Naive thymus-derived CD4-positive, alpha-beta T cell (primary cell): ENCODE measurements at regions not wholly inside any gene's neighbourhood (a gene's known extent, or its start where the extent isn't known, plus 50 kb on each side); places are given as distances from the start of the nearest gene placed in this dataset.
"Not testable (repeated sequence)": the region's sequence is repeated elsewhere in the genome, so short reads cannot be mapped to it uniquely, and the experiment has no call there.

Experiments used
- ATAC-seq: fragments of 150-1000 bp; cut with Tn5 transposase; 2 replicates; pipeline ENCODE4 v1.10.0; 2021; ENCODE audit warnings: mild to moderate bottlenecking, moderate library complexity
- CTCF ChIA-PET: fragments of 350-600 bp; sonication (Branson Sonifier 250); formaldehyde crosslinking; loops from one replicate; lab custom pipeline; 2021; ENCODE audit warnings: antibody characterized with exemption; lab: Charles Lee
- POLR2A ChIA-PET: fragments of 350-600 bp; sonication (Branson Sonifier 250); formaldehyde crosslinking; loops from one replicate; lab custom pipeline; 2021; ENCODE audit warnings: antibody characterized with exemption, inconsistent platforms; lab: Charles Lee
- DNase-seq, 9 donors: peaks; one replicate each; pipeline versions ENCODE4 v3.0.0 to v3.0.0-alpha.2; 2020 to 2022; ENCODE audit warnings: mixed read lengths in 1 of 9
- H3K27ac ChIP-seq: one replicate; pipeline ENCODE4 v1.7.0; 2013; ENCODE audit warnings: mild to moderate bottlenecking, low read depth, low read length, moderate library complexity
- H3K27me3 ChIP-seq, 2 donors: one replicate each; pipeline ENCODE4 v1.7.0; 2013; ENCODE audit warnings: low read length in 2 of 2, mild to moderate bottlenecking in 2 of 2, moderate library complexity in 2 of 2; ENCODE audit not compliant: control insufficient read depth in 2 of 2, insufficient read depth in 2 of 2
- H3K36me3 ChIP-seq, 3 experiments: 1 replicate in 2 of 3; 2 replicates in 1 of 3; pipeline ENCODE4 v1.7.0; 2013; ENCODE audit warnings: low read length in 3 of 3, mild to moderate bottlenecking in 3 of 3, moderate library complexity in 1 of 3; ENCODE audit not compliant: insufficient read depth in 3 of 3, control insufficient read depth in 2 of 3
- H3K4me1 ChIP-seq, 2 donors: one replicate each; pipeline ENCODE4 v1.7.0; 2013; ENCODE audit warnings: low read length in 2 of 2, mild to moderate bottlenecking in 2 of 2, moderate library complexity in 1 of 2; ENCODE audit not compliant: control insufficient read depth in 2 of 2, insufficient read depth in 2 of 2
- H3K4me3 ChIP-seq: 2 replicates; pipeline ENCODE4 v1.7.0; 2013; ENCODE audit warnings: mild to moderate bottlenecking, low read length
- H3K9me3 ChIP-seq, 3 experiments: 1 replicate in 2 of 3; 2 replicates in 1 of 3; pipeline ENCODE4 v1.7.0; 2013; ENCODE audit warnings: low read length in 3 of 3; ENCODE audit not compliant: control insufficient read depth in 2 of 3
- H3K27ac Mint-ChIP-seq, 9 donors: one replicate each; pipeline ENCODE4 v1.8.0; 2020 to 2022; ENCODE audit warnings: mixed read lengths in 9 of 9, mild to moderate bottlenecking in 8 of 9, moderate library complexity in 5 of 9, inconsistent platforms in 2 of 9
- H3K27me3 Mint-ChIP-seq, 5 donors: one replicate each; pipeline ENCODE4 v1.8.0; 2021 to 2022; ENCODE audit warnings: mixed read lengths in 5 of 5, mild to moderate bottlenecking in 1 of 5
- H3K36me3 Mint-ChIP-seq, 5 donors: one replicate each; pipeline ENCODE4 v1.8.0; 2020 to 2022; ENCODE audit warnings: mixed read lengths in 5 of 5, mild to moderate bottlenecking in 3 of 5, inconsistent platforms in 1 of 5
- H3K4me1 Mint-ChIP-seq, 7 donors: one replicate each; pipeline ENCODE4 v1.8.0; 2020 to 2022; ENCODE audit warnings: mixed read lengths in 7 of 7, mild to moderate bottlenecking in 3 of 7, inconsistent platforms in 1 of 7
- H3K4me3 Mint-ChIP-seq, 10 donors: one replicate each; pipeline ENCODE4 v1.8.0; 2020 to 2022; ENCODE audit warnings: mild to moderate bottlenecking in 10 of 10, mixed read lengths in 10 of 10, moderate library complexity in 6 of 10, inconsistent platforms in 2 of 10
- H3K9me3 Mint-ChIP-seq, 11 donors: one replicate each; pipeline ENCODE4 v1.8.0; 2020 to 2022; ENCODE audit warnings: mixed read lengths in 11 of 11, mild to moderate bottlenecking in 4 of 11, inconsistent platforms in 1 of 11, moderate library complexity in 1 of 11
- intact Hi-C, 2 donors: fragments of 100-400 bp; cut with micrococcal nuclease; formaldehyde crosslinking; loops; one replicate each; pipeline ENCODE4 v1.15.1; 2023

- no peaks in the 10 kb centered on the region for H3K9me3 ChIP-seq
- no peak overlapping the region for H3K4me3 ChIP-seq
- Mint-ChIP-seq H3K4me1 (no peaks in the 10 kb centered on the region), H3K9me3 (peaks cover 0 to 17% (median 7%) of the 10 kb centered on the region in 11 donors), H3K27ac (no peak overlapping the region), H3K4me3 (no peak overlapping the region), H3K36me3 (no peaks in the 10 kb centered on the region), H3K27me3 (no peaks in the 10 kb centered on the region)
- DNase-seq (no peak), ATAC-seq (no peak)
- H3K27me3 ChIP-seq: no peaks in the 10 kb centered on the region
- H3K27ac ChIP-seq: no peak overlapping the region
- ChIA-PET POLR2A (no interaction called here), CTCF (no interaction called here)
- H3K4me1 ChIP-seq: no peaks in the 10 kb centered on the region
- intact Hi-C loops: no loop called here
- H3K36me3 ChIP-seq: no peaks in the 10 kb centered on the region
These were observed 129.2 kb downstream of the TBX18 start for GRCh38 chr6:84635081-84635761.

- Histone ChIP-seq H3K9me3 (no peaks in the 10 kb centered on the region), H3K4me3 (no peak overlapping the region), H3K27me3 (no peaks in the 10 kb centered on the region), H3K4me1 (no peaks in the 10 kb centered on the region), H3K36me3 (no peaks in the 10 kb centered on the region), H3K27ac (no peak overlapping the region)
- ChIA-PET POLR2A (no interaction called here), CTCF (no interaction called here)
- no peaks in the 10 kb centered on the region for H3K4me1 Mint-ChIP-seq
- H3K4me3 Mint-ChIP-seq: no peak overlapping the region
- ATAC-seq (no peak), DNase-seq (no peak)
- H3K27ac Mint-ChIP-seq: no peak overlapping the region
- H3K36me3 Mint-ChIP-seq: no peaks in the 10 kb centered on the region
- H3K27me3 Mint-ChIP-seq: no peaks in the 10 kb centered on the region
- H3K9me3 Mint-ChIP-seq: peaks cover 0 to 17% (median 7%) of the 10 kb centered on the region in 11 donors
- intact Hi-C loops: no loop called here
These were observed 130.6 kb downstream of the TBX18 start for GRCh38 chr6:84633771-84634170.

- H3K4me3 ChIP-seq, H3K27me3 ChIP-seq, intact Hi-C loops, H3K4me3 Mint-ChIP-seq, H3K36me3 ChIP-seq, H3K4me1 Mint-ChIP-seq, H3K4me1 ChIP-seq, H3K27ac Mint-ChIP-seq, H3K36me3 Mint-ChIP-seq, H3K27me3 Mint-ChIP-seq, H3K27ac ChIP-seq, POLR2A ChIA-PET, ATAC-seq, CTCF ChIA-PET, DNase-seq, H3K9me3 ChIP-seq: not testable (repeated sequence)
- peaks cover 0 to 14% (median 5%) of the 10 kb centered on the region in 11 donors for H3K9me3 Mint-ChIP-seq
These were observed 137.9 kb downstream of the TBX18 start for GRCh38 chr6:84626527-84626926.

GRCh38 chr6:84625506-84625905 lies 138.9 kb downstream of the TBX18 start:
- intact Hi-C loops: no loop called here
- POLR2A ChIA-PET: no interaction called here

GRCh38 chr6:84623956-84624680 lies 140.3 kb downstream of the TBX18 start:
- no peaks in the 10 kb centered on the region for H3K9me3 ChIP-seq
- CTCF ChIA-PET: no interaction called here
- Mint-ChIP-seq H3K9me3 (peaks cover 1 to 28% (median 9%) of the 10 kb centered on the region in 11 donors), H3K4me3 (no peak overlapping the region), H3K36me3 (no peaks in the 10 kb centered on the region), H3K4me1 (no peaks in the 10 kb centered on the region), H3K27ac (no peak overlapping the region), H3K27me3 (no peaks in the 10 kb centered on the region)
- ATAC-seq (no peak), DNase-seq (no peak)
- H3K4me1 ChIP-seq: no peaks in the 10 kb centered on the region
- POLR2A ChIA-PET: no interaction called here
- H3K36me3 ChIP-seq: no peaks in the 10 kb centered on the region
- intact Hi-C loops: no loop called here
- H3K27ac ChIP-seq: no peak overlapping the region
- H3K27me3 ChIP-seq: no peaks in the 10 kb centered on the region
- H3K4me3 ChIP-seq: no peak overlapping the region

More at GRCh38 chr6:84625506-84625905, 138.9 kb downstream of the TBX18 start:
- Mint-ChIP-seq H3K36me3 (no peaks in the 10 kb centered on the region), H3K27ac (no peak overlapping the region), H3K4me3 (no peak overlapping the region), H3K9me3 (peaks cover 1 to 23% (median 7%) of the 10 kb centered on the region in 11 donors), H3K4me1 (no peaks in the 10 kb centered on the region), H3K27me3 (no peaks in the 10 kb centered on the region)
- Histone ChIP-seq H3K4me1 (no peaks in the 10 kb centered on the region), H3K36me3 (no peaks in the 10 kb centered on the region), H3K4me3 (no peak overlapping the region), H3K27me3 (no peaks in the 10 kb centered on the region), H3K27ac (no peak overlapping the region), H3K9me3 (no peaks in the 10 kb centered on the region)
- no peak for ATAC-seq
- CTCF ChIA-PET: no interaction called here
- DNase-seq: no peak

- Mint-ChIP-seq H3K36me3 (no peaks in the 10 kb centered on the region), H3K27me3 (no peaks in the 10 kb centered on the region), H3K27ac (peak overlapping the region in 1 of 9 donors; percentile 49), H3K9me3 (peaks cover 3 to 23% (median 6%) of the 10 kb centered on the region in 11 donors), H3K4me1 (no peaks in the 10 kb centered on the region), H3K4me3 (no peak overlapping the region)
- intact Hi-C loops: no loop called here
- Histone ChIP-seq H3K27me3 (no peaks in the 10 kb centered on the region), H3K27ac (no peak overlapping the region), H3K9me3 (no peaks in the 10 kb centered on the region), H3K36me3 (no peaks in the 10 kb centered on the region), H3K4me1 (no peaks in the 10 kb centered on the region), H3K4me3 (no peak overlapping the region)
- ATAC-seq (no peak), DNase-seq (no peak)
- ChIA-PET CTCF (no interaction called here), POLR2A (no interaction called here)
These were observed 145.6 kb downstream of the TBX18 start for GRCh38 chr6:84618836-84619235.
